H1 (cell line): ENCODE measurements at regions not wholly inside any gene's neighbourhood (a gene's known extent, or its start where the extent isn't known, plus 50 kb on each side); places are given as distances from the start of the nearest gene placed in this dataset.

Experiments
- CTCF ChIA-PET: fragments of 300-600 bp; sonication (Branson Sonifier 250); formaldehyde crosslinking; loops from one replicate; lab custom pipeline; 2021; ENCODE audit not compliant: partially characterized antibody; lab: Charles Lee
- POLR2A ChIA-PET: fragments of 300-600 bp; sonication (Branson Sonifier 250); formaldehyde crosslinking; loops from one replicate; lab custom pipeline; 2021; ENCODE audit warnings: inconsistent platforms; ENCODE audit not compliant: partially characterized antibody; lab: Charles Lee
- DNase-seq, 2 experiments: peaks; one replicate each; pipeline versions ENCODE4 v3.0.0 to v3.0.0-alpha.2; 2010 to 2022; ENCODE audit warnings: low spot score in 2 of 2, low read depth in 1 of 2, mixed read lengths in 1 of 2
- FAIRE-seq: peaks from 2 replicates; lab custom pipeline; 2011; peaks lifted over from hg19 to GRCh38; lab: Jason Lieb, UNC
- H2AFZ ChIP-seq: 2 replicates; pipeline ENCODE4 v1.8.1; 2012; ENCODE audit warnings: low read length, inconsistent platforms
- H2AK5ac ChIP-seq: 2 replicates; pipeline ENCODE4 v1.6.1; 2013; ENCODE audit warnings: low read depth, low read length
- H2BK120ac ChIP-seq: replicated peaks from 2 replicates; pipeline ENCODE3; 2013; ENCODE audit warnings: low read depth, low read length, inconsistent platforms
- H2BK12ac ChIP-seq: 2 replicates; pipeline ENCODE4 v1.6.1; 2013; ENCODE audit warnings: low read depth, low read length
- H2BK15ac ChIP-seq: 2 replicates; pipeline ENCODE4 v1.6.1; 2013; ENCODE audit warnings: low read length
- H2BK20ac ChIP-seq: 2 replicates; pipeline ENCODE4 v1.6.1; 2013; ENCODE audit warnings: low read length
- H2BK5ac ChIP-seq: 2 replicates; pipeline ENCODE4 v1.6.1; 2013; ENCODE audit warnings: low read depth, low read length
- H3K14ac ChIP-seq: 2 replicates; pipeline ENCODE4 v1.6.1; 2013; ENCODE audit warnings: inconsistent platforms; ENCODE audit not compliant: insufficient read length
- H3K18ac ChIP-seq: 2 replicates; pipeline ENCODE4 v1.6.1; 2013; ENCODE audit warnings: low read length; ENCODE audit errors: extremely low read depth
- H3K23ac ChIP-seq: 2 replicates; pipeline ENCODE4 v1.6.1; 2013; ENCODE audit warnings: inconsistent platforms; ENCODE audit not compliant: insufficient read length
- H3K23me2 ChIP-seq: 2 replicates; pipeline ENCODE4 v1.6.1; 2013; ENCODE audit warnings: low read depth, low read length
- H3K27ac ChIP-seq: 2 replicates; pipeline ENCODE4 v1.6.1; 2011; ENCODE audit warnings: low read depth, low read length, inconsistent platforms
- H3K27me3 ChIP-seq, 4 experiments: replicated peaks in 1 of 4; 1 replicate in 1 of 4; 2 replicates in 3 of 4; pipeline versions ENCODE4 v1.6.1 to v1.8.1; 2011 to 2013; ENCODE audit warnings: low read length in 3 of 4, mild to moderate bottlenecking in 3 of 4, inconsistent platforms in 2 of 4, mixed read lengths in 2 of 4, moderate library complexity in 1 of 4; ENCODE audit not compliant: control insufficient read depth in 3 of 4, insufficient read depth in 3 of 4; ENCODE audit errors: extremely low read depth in 1 of 4
- H3K36me3 ChIP-seq, 4 experiments: 2 replicates each; pipeline versions ENCODE4 v1.6.1 to v1.8.1; 2011 to 2013; ENCODE audit warnings: mild to moderate bottlenecking in 4 of 4, low read length in 3 of 4, moderate library complexity in 2 of 4, control low read depth in 1 of 4, inconsistent platforms in 1 of 4; ENCODE audit not compliant: insufficient read depth in 4 of 4, control insufficient read depth in 2 of 4
- H3K4ac ChIP-seq: replicated peaks from 2 replicates; pipeline ENCODE3; 2013; ENCODE audit warnings: low read length, low read depth, mixed read lengths, inconsistent platforms; ENCODE audit not compliant: insufficient read length
- H3K4me1 ChIP-seq, 4 experiments: replicated peaks in 1 of 4; 1 replicate in 1 of 4; 2 replicates in 3 of 4; pipeline versions ENCODE4 v1.6.1 to v1.8.1; 2011 to 2013; ENCODE audit warnings: low read length in 3 of 4, inconsistent platforms in 2 of 4, mixed read lengths in 1 of 4; ENCODE audit not compliant: insufficient read depth in 4 of 4, control insufficient read depth in 3 of 4
- H3K4me2 ChIP-seq, 2 experiments: 2 replicates each; pipeline versions ENCODE4 v1.6.1 to v1.8.1; 2011 to 2013; ENCODE audit warnings: low read depth in 2 of 2, low read length in 2 of 2, control low read depth in 1 of 2, inconsistent platforms in 1 of 2, mild to moderate bottlenecking in 1 of 2; ENCODE audit not compliant: insufficient read depth in 1 of 2
- H3K4me3 ChIP-seq, 4 experiments: fragments of 200-600, 300-600 bp in 1 of 4; sonication (generic), shearing (Covaris generic), sonication (Bioruptor Twin) in 1 of 4; 2 replicates each; pipeline versions ENCODE4 v1.5.1 to v1.8.1; 2011 to 2016; ENCODE audit warnings: low read length in 4 of 4, low read depth in 3 of 4, control low read depth in 2 of 4, inconsistent platforms in 2 of 4, mild to moderate bottlenecking in 2 of 4, mixed read lengths in 1 of 4, moderate library complexity in 1 of 4; ENCODE audit not compliant: insufficient read depth in 2 of 4; ENCODE audit errors: extremely low read depth in 1 of 4
- H3K56ac ChIP-seq: replicated peaks from 2 replicates; pipeline ENCODE3; 2013; ENCODE audit warnings: low read depth, mild to moderate bottlenecking, mixed read lengths, low read length, inconsistent platforms; ENCODE audit not compliant: insufficient read length
- H3K79me1 ChIP-seq: 2 replicates; pipeline ENCODE4 v1.6.1; 2013; ENCODE audit warnings: low read depth, low read length, control low read depth
- H3K79me2 ChIP-seq, 2 experiments: 2 replicates each; pipeline versions ENCODE4 v1.6.1 to v1.8.1; 2012 to 2013; ENCODE audit warnings: low read length in 2 of 2, mild to moderate bottlenecking in 2 of 2, inconsistent platforms in 1 of 2; ENCODE audit not compliant: insufficient read depth in 2 of 2, control insufficient read depth in 1 of 2
- H3K9ac ChIP-seq, 4 experiments: replicated peaks in 1 of 4; 1 replicate in 1 of 4; 2 replicates in 3 of 4; pipeline versions ENCODE4 v1.6.1 to v1.8.1; 2011 to 2013; ENCODE audit warnings: low read depth in 3 of 4, low read length in 3 of 4, control low read depth in 2 of 4, mild to moderate bottlenecking in 2 of 4, moderate library complexity in 2 of 4, inconsistent platforms in 1 of 4; ENCODE audit errors: extremely low read depth in 1 of 4
- H3K9me3 ChIP-seq, 2 experiments: 2 replicates each; pipeline versions ENCODE4 v1.6.1 to v1.8.1; 2012 to 2013; ENCODE audit warnings: mild to moderate bottlenecking in 2 of 2, moderate library complexity in 2 of 2, control low read depth in 1 of 2, inconsistent platforms in 1 of 2, low read depth in 1 of 2, low read length in 1 of 2, mixed read lengths in 1 of 2; ENCODE audit not compliant: insufficient read depth in 2 of 2
- H4K20me1 ChIP-seq, 2 experiments: replicated peaks in 1 of 2; 2 replicates each; pipeline versions ENCODE3 to v1.8.1; 2011 to 2013; ENCODE audit warnings: inconsistent platforms in 2 of 2, low read length in 2 of 2, mild to moderate bottlenecking in 1 of 2; ENCODE audit not compliant: insufficient read depth in 2 of 2, control insufficient read depth in 1 of 2
- H4K5ac ChIP-seq: 2 replicates; pipeline ENCODE4 v1.6.1; 2013; ENCODE audit warnings: low read length, low read depth, mixed read lengths, inconsistent platforms; ENCODE audit not compliant: insufficient read length
- H4K8ac ChIP-seq: 2 replicates; pipeline ENCODE4 v1.8.0; 2013; ENCODE audit warnings: mild to moderate bottlenecking, moderate library complexity, low read length, inconsistent platforms; ENCODE audit not compliant: insufficient read depth; ENCODE audit errors: extremely low read depth
- H4K91ac ChIP-seq: replicated peaks from 2 replicates; pipeline ENCODE3; 2013; ENCODE audit warnings: low read length, mixed read lengths, inconsistent platforms; ENCODE audit not compliant: insufficient read length
- ASH2L ChIP-seq: fragments of 200-600, 300-600 bp; sonication (generic); IDR thresholded peaks from one replicate; pipeline ENCODE4 v1.7.1; 2017; ENCODE audit warnings: low read length
- ATF3 ChIP-seq: IDR thresholded peaks from 2 replicates; pipeline ENCODE4 v1.6.1; 2011; ENCODE audit warnings: low read depth, mild to moderate bottlenecking, low read length; ENCODE audit not compliant: insufficient read depth
- CHD1 ChIP-seq: IDR thresholded peaks from 2 replicates; pipeline ENCODE4 v1.6.1; 2012; ENCODE audit warnings: low read depth, low read length, improper control_type of control experiment
- GABPA ChIP-seq: IDR thresholded peaks from 2 replicates; pipeline ENCODE4 v1.6.1; 2011; ENCODE audit warnings: mild to moderate bottlenecking, low read length, moderate library complexity, borderline replicate concordance; ENCODE audit not compliant: insufficient read depth
- GTF2F1 ChIP-seq: IDR thresholded peaks from 2 replicates; pipeline ENCODE4 v1.6.1; 2012; ENCODE audit warnings: low read depth, low read length, improper control_type of control experiment, borderline replicate concordance
- JUND ChIP-seq: IDR thresholded peaks from 2 replicates; pipeline ENCODE4 v1.6.1; 2011; ENCODE audit warnings: mild to moderate bottlenecking, improper control_type of control experiment, low read length
- RFX5 ChIP-seq: IDR thresholded peaks from 2 replicates; pipeline ENCODE4 v1.6.1; 2011; ENCODE audit warnings: low read depth, low read length, improper control_type of control experiment, borderline replicate concordance
- SP2 ChIP-seq: IDR thresholded peaks from 2 replicates; pipeline ENCODE4 v1.6.1; 2012; ENCODE audit warnings: mild to moderate bottlenecking, low read length, inconsistent platforms
- WGBS, 2 experiments: shearing (Covaris generic) in 1 of 2; methylation state at CpG; one replicate each; pipeline versions ENCODE4 v1.1.6 to v1.1.7; 2013 to 2015; ENCODE audit warnings: low lambda C conversion rate in 2 of 2, mixed read lengths in 2 of 2, inconsistent platforms in 1 of 2, low coverage in 1 of 2, missing lambda C conversion rate in 1 of 2; ENCODE audit not compliant: insufficient replicate concordance in 2 of 2, insufficient coverage in 1 of 2, insufficient read length in 1 of 2; ENCODE audit errors: extremely low coverage in 1 of 2, missing lambda C conversion rate in 1 of 2; 5-methylcytosine and 5-hydroxymethylcytosine counted together

GRCh38 chr7:41874201-41874785 is 171.4 kb upstream of the INHBA start:
- 0 out of 4 replicates have a peak, but pooled peaks cover 0 to 4% of the 10 kb centered on the region in 2 experiments for H3K9me3 ChIP-seq
- no peak overlapping the region for H2BK12ac ChIP-seq
- H2BK15ac ChIP-seq: no peak overlapping the region
- H3K23ac ChIP-seq: no peak overlapping the region
- H3K56ac ChIP-seq: no peak overlapping the region
- no peak for FAIRE-seq
- H4K20me1 ChIP-seq: no peaks in the 10 kb centered on the region
- H3K4me2 ChIP-seq: no peak overlapping the region
- H3K27me3 ChIP-seq: no peaks in the 10 kb centered on the region
- no peak overlapping the region for H3K27ac ChIP-seq
- no peak overlapping the region for H2BK120ac ChIP-seq
- POLR2A ChIA-PET: no interaction called here
- no peak overlapping the region for H2AK5ac ChIP-seq
- no peak overlapping the region for H3K9ac ChIP-seq
- H3K79me1 ChIP-seq: no peaks in the 10 kb centered on the region
- H2AFZ ChIP-seq: no peak overlapping the region
- no peak overlapping the region for H3K4ac ChIP-seq
- peaks cover 0 to 4% (median 0%) of the 10 kb centered on the region in 4 experiments; a peak in 1 of 7 replicates for H3K4me1 ChIP-seq
- H4K91ac ChIP-seq: no peak overlapping the region
- CTCF ChIA-PET: interaction anchor here (0.6 to 2.1 kb wide), 2 partner anchors 13 to 785 kb away, joined by 3 to 7 read pairs; no protein-coding TSS in a partner anchor
- no peak overlapping the region for H3K18ac ChIP-seq
- H2BK20ac ChIP-seq: no peak overlapping the region
- H3K23me2 ChIP-seq: no peaks in the 10 kb centered on the region
- H3K79me2 ChIP-seq: no peaks in the 10 kb centered on the region
- no peak for DNase-seq
- no peak overlapping the region for H2BK5ac ChIP-seq
- no peak overlapping the region for H4K8ac ChIP-seq
- H3K14ac ChIP-seq: no peak overlapping the region
- H4K5ac ChIP-seq: no peak overlapping the region
- 86% methylated on average over 3 of the region's 3 CpGs; no CpG with 5 or more reads in 1 of the 2 experiments for whole genome bisulfite sequencing, 2 experiments
- H3K4me3 ChIP-seq: no peak overlapping the region
- H3K36me3 ChIP-seq: no peaks in the 10 kb centered on the region
- TF ChIP-seq GABPA: no peak
- no peak for TF ChIP-seq RFX5
- no peak for TF ChIP-seq ATF3
- no peak for TF ChIP-seq GTF2F1
- TF ChIP-seq JUND: no peak
- TF ChIP-seq ASH2L: no peak
- TF ChIP-seq SP2: no peak
- TF ChIP-seq CHD1: no peak
